Heart right ventricle (tissue), 16 donors: ENCODE measurements at regions not wholly inside any gene's neighbourhood (a gene's known extent, or its start where the extent isn't known, plus 50 kb on each side); places are given as distances from the start of the nearest gene placed in this dataset.

Experiments
- ATAC-seq, 8 donors: fragments of 200-7000 bp; cut with Tn5 transposase; one replicate each; pipeline ENCODE4 v1.9.1; 2020; ENCODE audit warnings: mild to moderate bottlenecking in 8 of 8, moderate library complexity in 8 of 8, moderate number of reproducible peaks in 1 of 8
- DNase-seq, 2 donors: peaks; one replicate each; pipeline ENCODE4 v3.0.0-alpha.2; 2020
- H3K27ac ChIP-seq, 10 donors: fragments of 200-600 bp; sonication (generic) in 2 of 10; one replicate each; pipeline versions ENCODE4 v1.5.0 to v1.8.0; 2020 to 2022; ENCODE audit warnings: mild to moderate bottlenecking in 3 of 10
- H3K27me3 ChIP-seq, 7 donors: fragments of 200-600 bp; one replicate each; pipeline ENCODE4 v1.8.0; 2021 to 2022; ENCODE audit warnings: mild to moderate bottlenecking in 2 of 7
- H3K36me3 ChIP-seq, 9 donors: fragments of 200-600 bp; sonication (generic) in 1 of 9; one replicate each; pipeline versions ENCODE4 v1.5.0 to v1.8.0; 2020 to 2022; ENCODE audit warnings: mild to moderate bottlenecking in 2 of 9
- H3K4me1 ChIP-seq, 9 donors: fragments of 200-600 bp; sonication (generic) in 1 of 9; one replicate each; pipeline versions ENCODE4 v1.5.0 to v1.8.0; 2020 to 2022; ENCODE audit warnings: mild to moderate bottlenecking in 4 of 9
- H3K4me3 ChIP-seq, 10 donors: fragments of 200-600 bp; sonication (generic) in 2 of 10; one replicate each; pipeline versions ENCODE4 v1.5.0 to v1.8.0; 2020 to 2022; ENCODE audit warnings: mild to moderate bottlenecking in 7 of 10, moderate library complexity in 2 of 10
- H3K9me3 ChIP-seq, 11 donors: fragments of 200-600 bp in 10 of 11; sonication (generic) in 2 of 11; one replicate each; pipeline versions ENCODE4 v1.5.0 to v1.8.0; 2013 to 2022; ENCODE audit warnings: mild to moderate bottlenecking in 2 of 11, control low read depth in 1 of 11, moderate library complexity in 1 of 11
- CTCF ChIP-seq, 9 donors: fragments of 200-600 bp; sonication (generic) in 2 of 9; IDR thresholded peaks; one replicate each; pipeline versions ENCODE4 v1.5.0 to v1.8.0; 2021 to 2022; ENCODE audit warnings: antibody characterized with exemption in 9 of 9, mild to moderate bottlenecking in 5 of 9, moderate library complexity in 1 of 9
- WGBS, 2 donors: extraction: QIAGEN DNeasy Blood & Tissue Kit; methylation state at CpG; one replicate each; pipeline ENCODE4 v1.1.7; 2013; ENCODE audit warnings: inconsistent platforms in 1 of 2; 5-methylcytosine and 5-hydroxymethylcytosine counted together
- intact Hi-C, 10 donors: fragments of 100-400 bp; cut with DNase I; formaldehyde crosslinking; loops; one replicate each; pipeline versions ENCODE4 v1.11.1 to v1.14.2; 2022
- donor health status: Arrhythmogenic right ventricular cardiomyopathy.
- donor health status: ischemic (EF 13 %, LVEDD 7.1; RV severe dilation, severe dysfunction).
- donor health status: healthy with polysubstance abuse.
- donor health status: DM: no; HTN: yes; CAD: no.
- donor health status: DM: no; HTN: no; CAD: no.
- donor health status: ischemic (EF 25% LVEDD 6.9; RV normal size, moderate dysfunction).
- donor health status: ischemic (EF 25% LVEDD 5.7; RV mildly dilated, moderate dysfunction).
- donor health status: healthy.
- donor health status: DM: yes; HTN: yes; CAD: no.
- donor health status: Ischemic cardiomyopathy.
- donor health status: ischemic (EF 35%, LVEDD 5.7; RV mildly dilated, moderate dysfunction).
- donor health status: nonischemic (EF 11% LVEDD 7.7; RV severe dilation, severe dysfunction).
- donor health status: DM: yes; HTN: yes; CAD: no.
- donor health status: PGD.
- donor health status: ischemic (EF 29% LVEDD 5.4; RV normal size, mild dysfunction).
- donor health status: nonischemic (EF 23%, LVEDD 6.1; RV moderate dilation, normal function).

GRCh38 chr2:107635883-107636282 lies 190.8 kb upstream of the RGPD4 start:
- H3K4me3 ChIP-seq = no peak overlapping the region
- ATAC-seq (no peak), DNase-seq (no peak)
- intact Hi-C loops = no loop called here
- peaks cover 0 to 41% (median 10%) of the 10 kb centered on the region in 11 donors for H3K9me3 ChIP-seq
- no peaks in the 10 kb centered on the region for H3K36me3 ChIP-seq
- no peak overlapping the region for H3K27ac ChIP-seq
- no peaks in the 10 kb centered on the region for H3K27me3 ChIP-seq
- WGBS, 2 donors = 79 to 81% methylated on average over 3 of the region's 3 CpGs
- no peaks in the 10 kb centered on the region for H3K4me1 ChIP-seq
- no peak for TF ChIP-seq CTCF (IDR thresholded peaks at IDR 0.05)

- TF ChIP-seq CTCF (IDR thresholded peaks at IDR 0.05) = no peak
- Histone ChIP-seq H3K4me3 (no peak overlapping the region), H3K4me1 (no peaks in the 10 kb centered on the region), H3K9me3 (peaks cover 0 to 58% (median 25%) of the 10 kb centered on the region in 11 donors), H3K27me3 (no peaks in the 10 kb centered on the region), H3K27ac (no peak overlapping the region), H3K36me3 (no peaks in the 10 kb centered on the region)
- no peak for ATAC-seq
- DNase-seq = no peak
- intact Hi-C loops = loop anchor here in 1 of 10 donors (10.0 kb wide), 1 partner anchor 121 kb away; no protein-coding TSS in a partner anchor
Measured at GRCh38 chr2:107645586-107645985, 181.1 kb upstream of the RGPD4 start.

GRCh38 chr2:107648781-107649404 lies 177.8 kb upstream of the RGPD4 start:
- ATAC-seq = no peak
- no peak overlapping the region for H3K4me3 ChIP-seq
- 83 to 88% methylated on average over 11 of the region's 11 CpGs for WGBS, 2 donors
- DNase-seq = no peak
- H3K27ac ChIP-seq = no peak overlapping the region
- intact Hi-C loops = loop anchor here in 1 of 10 donors (10.0 kb wide), 1 partner anchor 124 kb away; no protein-coding TSS in a partner anchor
- no peak for TF ChIP-seq CTCF (IDR thresholded peaks at IDR 0.05)
- H3K9me3 ChIP-seq = peaks cover 0 to 34% (median 19%) of the 10 kb centered on the region in 11 donors
- no peaks in the 10 kb centered on the region for H3K4me1 ChIP-seq
- no peaks in the 10 kb centered on the region for H3K27me3 ChIP-seq
- H3K36me3 ChIP-seq = no peaks in the 10 kb centered on the region

GRCh38 chr2:107657049-107657448 lies 169.6 kb upstream of the RGPD4 start:
- Histone ChIP-seq H3K4me3 (no peak overlapping the region), H3K36me3 (no peaks in the 10 kb centered on the region), H3K9me3 (peaks cover 0 to 5% (median 0%) of the 10 kb centered on the region in 11 donors), H3K27me3 (no peaks in the 10 kb centered on the region), H3K4me1 (no peaks in the 10 kb centered on the region), H3K27ac (no peak overlapping the region)
- DNase-seq (no peak), ATAC-seq (no peak)
- intact Hi-C loops = no loop called here
- no peak for TF ChIP-seq CTCF (IDR thresholded peaks at IDR 0.05)
- 65 to 71% methylated on average over 3 of the region's 3 CpGs for WGBS, 2 donors
